ENCODE measurements at regions not wholly inside any gene's neighbourhood (a gene's known extent, or its start where the extent isn't known, plus 50 kb on each side); places are given as distances from the start of the nearest gene placed in this dataset.

DNA sequence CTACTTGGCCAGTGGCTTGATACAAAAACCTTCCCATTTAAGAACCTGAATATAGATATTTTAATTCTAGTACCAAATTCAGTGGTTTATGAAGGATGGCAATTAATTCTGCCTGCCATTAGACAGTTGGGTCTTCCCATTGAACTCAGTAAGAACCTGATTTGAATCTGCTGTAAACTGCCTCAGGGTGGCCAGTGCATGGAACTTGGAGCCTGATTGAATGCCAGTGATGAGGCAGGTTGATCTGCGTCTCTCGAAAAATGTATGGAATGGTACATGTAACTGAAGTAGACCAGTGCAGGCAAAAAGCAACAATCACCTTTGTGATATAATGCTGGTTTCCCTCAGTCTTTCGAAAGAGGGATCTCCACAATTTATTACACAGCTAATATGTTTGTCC, 421.4 kb downstream of the TMA16 start:
- Histone ChIP-seq H3K36me3 (no peaks in the 10 kb centered on the region), H3K4me1 (ENCODE audit: control insufficient read depth in 1 of 2, low read depth in 2 of 2) (no peaks in the 10 kb centered on the region)
- TF ChIP-seq, protein P1, sequence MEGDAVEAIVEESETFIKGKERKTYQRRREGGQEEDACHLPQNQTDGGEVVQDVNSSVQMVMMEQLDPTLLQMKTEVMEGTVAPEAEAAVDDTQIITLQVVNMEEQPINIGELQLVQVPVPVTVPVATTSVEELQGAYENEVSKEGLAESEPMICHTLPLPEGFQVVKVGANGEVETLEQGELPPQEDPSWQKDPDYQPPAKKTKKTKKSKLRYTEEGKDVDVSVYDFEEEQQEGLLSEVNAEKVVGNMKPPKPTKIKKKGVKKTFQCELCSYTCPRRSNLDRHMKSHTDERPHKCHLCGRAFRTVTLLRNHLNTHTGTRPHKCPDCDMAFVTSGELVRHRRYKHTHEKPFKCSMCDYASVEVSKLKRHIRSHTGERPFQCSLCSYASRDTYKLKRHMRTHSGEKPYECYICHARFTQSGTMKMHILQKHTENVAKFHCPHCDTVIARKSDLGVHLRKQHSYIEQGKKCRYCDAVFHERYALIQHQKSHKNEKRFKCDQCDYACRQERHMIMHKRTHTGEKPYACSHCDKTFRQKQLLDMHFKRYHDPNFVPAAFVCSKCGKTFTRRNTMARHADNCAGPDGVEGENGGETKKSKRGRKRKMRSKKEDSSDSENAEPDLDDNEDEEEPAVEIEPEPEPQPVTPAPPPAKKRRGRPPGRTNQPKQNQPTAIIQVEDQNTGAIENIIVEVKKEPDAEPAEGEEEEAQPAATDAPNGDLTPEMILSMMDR (IDR thresholded peaks at IDR 0.05), result no peak

DNA sequence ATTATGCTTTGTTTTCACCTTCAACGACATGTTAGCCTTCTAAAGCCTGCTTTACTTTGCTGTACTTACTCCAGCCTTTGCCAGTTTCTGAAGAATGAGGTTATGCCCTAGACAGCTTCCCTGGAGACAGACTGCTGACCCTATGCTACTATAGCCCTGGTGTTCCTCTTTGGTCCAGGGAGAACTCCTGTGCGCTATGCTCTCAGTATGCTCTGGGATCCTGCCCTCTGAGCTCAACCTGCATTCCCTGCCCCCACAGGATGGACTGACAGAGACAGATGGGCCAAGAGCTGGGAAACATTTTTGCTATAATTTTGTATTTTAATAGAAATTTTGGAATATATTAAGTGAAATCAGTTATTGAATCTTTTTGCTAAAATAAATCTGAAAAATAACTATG, 425.9 kb downstream of the TMA16 start:
- no peak for ATAC-seq (ENCODE audit: insufficient number of reproducible peaks, low FRiP score, low read depth)
- TF ChIP-seq, protein P1 (IDR thresholded peaks at IDR 0.05), result no peak
- DNase-seq (ENCODE audit: low spot score), result no peak

More for the DNA sequence above, 421.4 kb downstream of the TMA16 start:
- H3K27me3 ChIP-seq (replicated peaks; ENCODE audit: insufficient read depth), result no peaks in the 10 kb centered on the region
- ATAC-seq (ENCODE audit: insufficient number of reproducible peaks, low FRiP score, low read depth) (no peak), DNase-seq (ENCODE audit: low spot score) (no peak)
- H3K9me3 ChIP-seq, result no peaks in the 10 kb centered on the region
- H3K27ac ChIP-seq, result no peak overlapping the region
- H3K4me3 ChIP-seq, result no peak overlapping the region

DNA sequence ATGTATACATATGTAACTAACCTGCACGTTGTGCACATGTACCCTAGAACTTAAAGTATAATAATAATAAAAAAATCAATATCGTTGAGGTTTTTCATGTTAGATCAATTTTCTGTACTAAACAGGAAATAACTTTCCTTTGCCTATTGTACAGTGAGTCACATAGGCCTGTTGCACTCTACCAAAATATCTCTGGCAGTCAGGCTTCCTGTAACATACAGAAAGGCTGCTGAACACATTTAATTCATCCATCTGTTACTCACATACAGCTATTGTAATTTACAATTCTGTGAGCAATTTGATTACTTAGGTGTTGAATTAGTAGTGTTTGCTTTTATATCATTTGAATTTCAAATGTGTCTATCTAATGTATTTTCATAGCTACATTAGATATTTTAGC, 427.8 kb downstream of the TMA16 start:
- no peaks in the 10 kb centered on the region for H3K9me3 ChIP-seq
- H3K27me3 ChIP-seq (replicated peaks; ENCODE audit: insufficient read depth), result no peaks in the 10 kb centered on the region
- no peak for DNase-seq (ENCODE audit: low spot score)
- no peak overlapping the region for H3K27ac ChIP-seq
- H3K36me3 ChIP-seq, result no peaks in the 10 kb centered on the region
- ATAC-seq (ENCODE audit: insufficient number of reproducible peaks, low FRiP score, low read depth), result no peak
- TF ChIP-seq, protein P1 (IDR thresholded peaks at IDR 0.05), result no peak
- H3K4me1 ChIP-seq (ENCODE audit: control insufficient read depth in 1 of 2, low read depth in 2 of 2), result no peaks in the 10 kb centered on the region
- H3K4me3 ChIP-seq, result no peak overlapping the region

More for the DNA sequence above, 425.9 kb downstream of the TMA16 start:
- no peaks in the 10 kb centered on the region for H3K27me3 ChIP-seq (replicated peaks; ENCODE audit: insufficient read depth)
- no peaks in the 10 kb centered on the region for H3K36me3 ChIP-seq
- H3K4me3 ChIP-seq, result no peak overlapping the region
- H3K4me1 ChIP-seq (ENCODE audit: control insufficient read depth in 1 of 2, low read depth in 2 of 2), result no peaks in the 10 kb centered on the region
- no peak overlapping the region for H3K27ac ChIP-seq
- no peaks in the 10 kb centered on the region for H3K9me3 ChIP-seq

DNA sequence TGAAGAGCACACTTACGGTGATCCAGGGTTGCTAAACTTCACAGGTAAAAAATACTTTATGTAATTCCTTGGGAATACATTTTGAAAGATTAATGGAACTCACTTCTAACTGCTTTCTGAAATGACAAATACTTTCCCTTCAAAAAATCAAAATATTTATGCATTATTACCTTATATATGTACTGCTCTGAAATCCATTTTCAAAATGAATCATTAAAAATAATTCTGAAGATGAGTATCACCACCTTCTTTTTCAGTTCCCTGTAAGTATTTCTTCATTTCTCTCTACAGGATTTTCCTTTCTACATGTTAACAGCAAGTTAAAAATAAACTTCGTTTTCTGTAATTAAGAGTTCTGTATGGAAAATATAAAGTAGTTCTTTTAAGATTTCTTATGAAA, 428.6 kb downstream of the TMA16 start:
- H3K9me3 ChIP-seq, result no peaks in the 10 kb centered on the region
- TF ChIP-seq, protein P1 (IDR thresholded peaks at IDR 0.05), result no peak
- no peaks in the 10 kb centered on the region for H3K36me3 ChIP-seq
- no peaks in the 10 kb centered on the region for H3K27me3 ChIP-seq (replicated peaks; ENCODE audit: insufficient read depth)
- H3K27ac ChIP-seq, result no peak overlapping the region
- DNase-seq (ENCODE audit: low spot score), result no peak
- no peak overlapping the region for H3K4me3 ChIP-seq
- no peak for ATAC-seq (ENCODE audit: insufficient number of reproducible peaks, low FRiP score, low read depth)
- no peaks in the 10 kb centered on the region for H3K4me1 ChIP-seq (ENCODE audit: control insufficient read depth in 1 of 2, low read depth in 2 of 2)

DNA sequence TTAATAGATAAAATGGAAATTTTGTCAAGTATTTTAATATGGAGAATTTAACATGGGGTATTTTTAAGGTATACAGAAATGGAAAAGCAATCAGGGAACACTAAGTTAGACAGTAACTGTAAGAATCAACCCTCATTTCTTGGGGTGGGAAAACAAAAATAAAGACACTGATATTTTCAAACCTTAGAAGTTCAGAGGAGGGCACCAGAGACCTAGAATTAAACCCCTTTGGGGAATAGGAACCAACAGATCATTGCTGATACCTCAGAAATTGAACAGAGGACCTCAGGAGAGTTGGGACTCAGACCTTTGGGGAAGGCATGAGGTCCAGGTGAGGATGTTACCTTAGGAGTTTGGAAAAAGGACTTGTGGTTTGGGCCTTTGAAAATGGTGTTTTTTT, 435.6 kb downstream of the TMA16 start:
- Histone ChIP-seq H3K4me3 (no peak overlapping the region), H3K36me3 (no peaks in the 10 kb centered on the region), H3K4me1 (ENCODE audit: control insufficient read depth in 1 of 2, low read depth in 2 of 2) (no peaks in the 10 kb centered on the region), H3K27ac (no peak overlapping the region), H3K27me3 (replicated peaks; ENCODE audit: insufficient read depth) (no peaks in the 10 kb centered on the region), H3K9me3 (no peaks in the 10 kb centered on the region)
- DNase-seq (ENCODE audit: low spot score), result no peak
- no peak for ATAC-seq (ENCODE audit: insufficient number of reproducible peaks, low FRiP score, low read depth)
- TF ChIP-seq, protein P1 (IDR thresholded peaks at IDR 0.05), result no peak
